ENCODE measurements at regions not wholly inside any gene's neighbourhood (a gene's known extent, or its start where the extent isn't known, plus 50 kb on each side); places are given as distances from the start of the nearest gene placed in this dataset.
"Not testable (repeated sequence)": the region's sequence is repeated elsewhere in the genome, so short reads cannot be mapped to it uniquely, and the experiment has no call there.

- Histone ChIP-seq H3K4me3 (no peak overlapping the region), H3K9me3 (no peaks in the 10 kb centered on the region), H3K36me3 (no peaks in the 10 kb centered on the region), H3K27me3 (no peaks in the 10 kb centered on the region), H3K27ac (no peak overlapping the region), H3K4me1 (no peaks in the 10 kb centered on the region)
- DNase-seq (ENCODE audit: low spot score in 2 of 2) = no peak
- whole genome bisulfite sequencing = 18% methylated on average over 4 of the region's 4 CpGs
- TF ChIP-seq CTCF (IDR thresholded peaks at IDR 0.05) (no peak), EP300 (IDR thresholded peaks at IDR 0.05) (no peak), POLR2AphosphoS5 (IDR thresholded peaks at IDR 0.05) (no peak), POLR2A (IDR thresholded peaks at IDR 0.05) (no peak)
Observed at GRCh38 chr5:51225789-51226742, 157.2 kb upstream of the ISL1 start.

GRCh38 chr5:51227963-51228470 lies 155.2 kb upstream of the ISL1 start:
- DNase-seq (ENCODE audit: low spot score in 2 of 2) = no peak
- no peaks in the 10 kb centered on the region for H3K4me1 ChIP-seq
- TF ChIP-seq POLR2AphosphoS5 (IDR thresholded peaks at IDR 0.05) (no peak), POLR2A (IDR thresholded peaks at IDR 0.05) (no peak), CTCF (IDR thresholded peaks at IDR 0.05) (no peak), EP300 (IDR thresholded peaks at IDR 0.05) (no peak)
- no peaks in the 10 kb centered on the region for H3K27me3 ChIP-seq
- WGBS = 72% methylated on average over 5 of the region's 5 CpGs
- H3K9me3 ChIP-seq = no peaks in the 10 kb centered on the region
- no peak overlapping the region for H3K4me3 ChIP-seq
- H3K36me3 ChIP-seq = no peaks in the 10 kb centered on the region
- no peak overlapping the region for H3K27ac ChIP-seq

- no peaks in the 10 kb centered on the region for H3K27me3 ChIP-seq
- no peak overlapping the region for H3K27ac ChIP-seq
- H3K4me1 ChIP-seq = no peaks in the 10 kb centered on the region
- no peak for DNase-seq (ENCODE audit: low spot score in 2 of 2)
- no peaks in the 10 kb centered on the region for H3K9me3 ChIP-seq
- H3K4me3 ChIP-seq = no peak overlapping the region
- TF ChIP-seq POLR2AphosphoS5 (IDR thresholded peaks at IDR 0.05) (no peak), CTCF (IDR thresholded peaks at IDR 0.05) (no peak), EP300 (IDR thresholded peaks at IDR 0.05) (no peak), POLR2A (IDR thresholded peaks at IDR 0.05) (no peak)
- H3K36me3 ChIP-seq = no peaks in the 10 kb centered on the region
Observed at GRCh38 chr5:51230336-51230735, 152.9 kb upstream of the ISL1 start.

GRCh38 chr5:51242456-51242855 lies 140.8 kb upstream of the ISL1 start:
- Histone ChIP-seq H3K4me3 (no peak overlapping the region), H3K27me3 (no peaks in the 10 kb centered on the region), H3K27ac (no peak overlapping the region), H3K36me3 (no peaks in the 10 kb centered on the region), H3K4me1 (no peaks in the 10 kb centered on the region), H3K9me3 (no peaks in the 10 kb centered on the region)
- TF ChIP-seq POLR2AphosphoS5 (IDR thresholded peaks at IDR 0.05) (no peak), POLR2A (IDR thresholded peaks at IDR 0.05) (no peak), EP300 (IDR thresholded peaks at IDR 0.05) (no peak), CTCF (IDR thresholded peaks at IDR 0.05) (no peak)
- DNase-seq (ENCODE audit: low spot score in 2 of 2) = no peak
- 13% methylated on average over 1 of the region's 1 CpG for WGBS

- H3K4me1 ChIP-seq; H3K27ac ChIP-seq; DNase-seq (ENCODE audit: low spot score in 2 of 2); H3K9me3 ChIP-seq; H3K27me3 ChIP-seq; H3K4me3 ChIP-seq; H3K36me3 ChIP-seq: not testable (repeated sequence)
- WGBS = 90% methylated on average over 10 of the region's 10 CpGs
Observed at GRCh38 chr5:51250957-51251356, 132.3 kb upstream of the ISL1 start.

Measured in suprapubic skin (tissue), 4 donors.